Fibroblast of the aortic adventitia (primary cell): ENCODE measurements at regions not wholly inside any gene's neighbourhood (a gene's known extent, or its start where the extent isn't known, plus 50 kb on each side); places are given as distances from the start of the nearest gene placed in this dataset.

Experiments
- DNase-seq: peaks from one replicate; pipeline ENCODE4 v3.0.0-alpha.2; 2010; ENCODE audit warnings: low read depth
- H3K4me3 ChIP-seq: 2 replicates; pipeline ENCODE4 v1.5.1; 2011; ENCODE audit warnings: low read depth, mild to moderate bottlenecking, control low read depth, low read length, moderate library complexity
- CTCF ChIP-seq: IDR thresholded peaks from 2 replicates; pipeline ENCODE4 v1.5.1; 2011; ENCODE audit warnings: mild to moderate bottlenecking, low read length, control low read depth, inconsistent platforms; ENCODE audit not compliant: insufficient read depth

DNA sequence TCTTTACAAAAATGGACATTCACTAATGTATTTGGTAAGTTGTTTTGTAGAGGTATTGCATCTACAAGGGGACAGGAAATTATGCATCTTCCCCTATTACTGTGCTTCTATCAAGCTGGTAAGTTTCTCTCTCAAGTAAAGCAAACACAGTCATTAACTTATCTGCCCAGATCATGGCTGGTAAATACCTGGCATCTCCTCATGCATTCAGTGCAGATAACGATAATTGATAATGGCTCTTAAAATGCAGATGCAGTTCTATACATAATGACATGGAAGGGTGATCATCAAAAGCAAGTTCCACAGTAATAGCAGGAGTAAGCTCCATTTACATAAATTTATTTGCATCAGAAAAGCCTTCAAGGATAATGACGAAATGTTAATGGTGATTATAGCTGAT lies 122.4 kb downstream of the SIPA1L2 start:
- no peak overlapping the region for H3K4me3 ChIP-seq
- no peak for TF ChIP-seq CTCF

DNA sequence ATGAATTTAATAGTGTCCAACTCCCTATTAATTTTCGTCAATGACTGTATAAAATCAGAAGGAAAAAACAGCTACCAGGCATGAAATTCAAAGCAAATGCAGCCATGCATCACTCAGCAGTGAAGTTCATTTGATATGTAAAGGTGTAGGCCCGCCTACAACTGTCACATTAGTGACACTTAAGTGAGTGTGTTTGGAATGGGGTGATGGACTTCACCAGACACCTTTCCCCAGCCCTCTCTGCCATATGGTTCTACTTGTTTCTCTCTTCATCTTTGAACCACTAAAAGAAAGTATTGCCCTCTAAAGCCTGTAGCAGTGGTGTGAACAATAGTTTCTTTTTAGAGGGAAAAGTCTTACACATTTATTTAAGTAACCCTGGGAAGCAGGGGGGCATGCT lies 124.0 kb downstream of the SIPA1L2 start:
- no peak overlapping the region for H3K4me3 ChIP-seq
- DNase-seq, result no peak
- no peak for TF ChIP-seq CTCF

More for the DNA sequence above, 122.4 kb downstream of the SIPA1L2 start:
- DNase-seq, result no peak

DNA sequence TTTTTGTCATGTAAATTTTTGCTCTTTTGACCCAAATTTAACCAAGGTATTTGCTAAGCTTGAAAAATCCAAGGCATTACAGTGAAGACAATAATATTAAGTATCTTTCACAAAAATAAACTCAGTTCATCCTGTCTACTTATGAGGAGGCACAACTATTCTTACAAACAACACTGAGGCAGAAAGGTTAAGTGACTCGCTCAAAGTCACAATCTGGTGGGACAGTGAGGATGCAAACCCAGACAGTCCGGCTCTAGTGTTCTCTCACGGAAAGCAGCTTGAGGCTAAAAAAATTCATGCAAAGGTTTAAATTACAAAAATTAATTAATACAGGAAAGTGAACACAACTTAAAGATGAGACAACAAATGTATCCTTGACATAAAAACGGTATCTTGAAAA lies 125.3 kb downstream of the SIPA1L2 start:
- TF ChIP-seq CTCF, result no peak
- DNase-seq, result no peak
- no peak overlapping the region for H3K4me3 ChIP-seq

DNA sequence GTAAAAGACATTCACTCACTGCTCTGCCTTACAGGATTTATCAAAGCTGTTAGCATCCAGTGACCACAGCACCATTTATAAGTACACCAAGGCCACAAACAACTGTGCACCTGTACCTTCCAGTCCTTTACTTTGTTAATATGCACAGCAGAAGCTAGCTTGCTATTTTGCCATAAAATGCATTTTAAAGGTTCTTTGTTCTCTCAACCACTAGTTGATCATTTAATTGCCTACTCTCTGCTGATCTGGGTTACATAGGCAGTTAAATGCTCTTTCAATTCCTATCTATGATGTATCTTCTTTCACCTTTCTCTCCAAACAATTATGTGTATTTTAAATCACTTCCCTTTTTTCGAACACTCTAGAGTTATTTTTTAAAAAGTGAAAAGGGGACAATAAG lies 126.4 kb downstream of the SIPA1L2 start:
- no peak for TF ChIP-seq CTCF
- no peak for DNase-seq
- no peak overlapping the region for H3K4me3 ChIP-seq

DNA sequence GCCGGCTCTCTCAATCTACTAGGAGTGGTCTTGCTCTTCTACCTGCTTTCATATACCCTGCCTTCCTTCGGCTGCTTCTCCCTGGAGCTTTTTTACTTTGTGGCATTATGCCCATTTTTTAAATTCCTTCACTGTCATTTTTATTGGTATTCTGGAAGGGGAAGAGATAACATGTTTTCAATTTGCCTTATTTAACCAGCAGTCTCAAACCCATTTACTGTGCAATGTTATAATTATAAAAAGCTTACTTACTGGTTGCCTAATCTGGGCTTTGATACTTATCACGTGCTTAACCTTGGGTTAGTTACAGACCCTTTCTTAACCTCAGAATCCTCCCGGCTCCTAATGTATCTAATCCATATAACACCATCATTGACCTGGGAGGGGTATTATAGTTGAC lies 128.1 kb downstream of the SIPA1L2 start:
- DNase-seq, result no peak
- no peak for TF ChIP-seq CTCF
- no peak overlapping the region for H3K4me3 ChIP-seq

GRCh38 chr1:232499188-232499587 lies 130.7 kb downstream of the SIPA1L2 start:
- peak; percentile 21 for DNase-seq
- H3K4me3 ChIP-seq, result no peak overlapping the region
- no peak for TF ChIP-seq CTCF

- no peak for DNase-seq
- no peak overlapping the region for H3K4me3 ChIP-seq
- TF ChIP-seq CTCF, result no peak
Measured at GRCh38 chr1:232493869-232494268, 136.1 kb downstream of the SIPA1L2 start.
